KOPT-K1 (cell line): ENCODE measurements at regions not wholly inside any gene's neighbourhood (a gene's known extent, or its start where the extent isn't known, plus 50 kb on each side); places are given as distances from the start of the nearest gene placed in this dataset.

Source experiments
- H3K27ac ChIP-seq: fragments of 200-600 bp; sonication (generic); 2 replicates; pipeline ENCODE4 v1.5.1; 2016; ENCODE audit warnings: antibody characterized with exemption, mild to moderate bottlenecking, low read depth, low read length; ENCODE audit not compliant: poor library complexity, severe bottlenecking
- H3K36me3 ChIP-seq: fragments of 200-600 bp; sonication (generic); 2 replicates; pipeline ENCODE4 v1.5.1; 2017; ENCODE audit warnings: antibody characterized with exemption, mild to moderate bottlenecking, low read length, moderate library complexity; ENCODE audit not compliant: insufficient read depth
- H3K9me3 ChIP-seq: fragments of 200-600 bp; sonication (generic); 2 replicates; pipeline ENCODE4 v1.5.1; 2017; ENCODE audit warnings: antibody characterized with exemption, low read length, mild to moderate bottlenecking; ENCODE audit not compliant: insufficient read depth, poor library complexity, severe bottlenecking

GRCh38 chr11:76266286-76267100 lies 60.2 kb upstream of the WNT11 start:
- no peaks in the 10 kb centered on the region for H3K9me3 ChIP-seq
- no peak overlapping the region for H3K27ac ChIP-seq
- no peaks in the 10 kb centered on the region for H3K36me3 ChIP-seq

DNA sequence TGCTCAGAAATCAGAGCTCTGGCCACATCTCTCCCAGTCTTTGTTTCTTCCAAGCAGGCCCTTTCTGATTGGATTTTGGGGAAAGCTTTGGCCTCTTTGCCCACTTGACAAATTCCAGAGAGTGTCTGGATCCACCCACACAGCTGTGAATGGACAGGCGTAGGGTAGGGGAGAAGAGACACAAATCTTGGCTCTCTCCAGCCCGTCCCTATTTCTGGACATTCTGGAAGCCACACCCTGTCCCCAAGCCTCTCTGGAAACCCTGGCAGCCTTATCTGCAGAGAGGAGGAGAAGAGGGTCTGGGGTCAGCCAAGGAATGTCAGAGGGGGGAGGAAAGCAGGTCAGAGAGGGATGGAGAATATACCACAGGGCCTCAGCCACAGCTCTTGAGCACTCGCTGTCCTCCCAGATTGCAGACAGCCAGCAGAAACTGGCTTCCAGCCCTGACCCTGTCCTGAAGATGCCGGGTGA lies 59.5 kb upstream of the WNT11 start:
- H3K27ac ChIP-seq, result no peak overlapping the region

DNA sequence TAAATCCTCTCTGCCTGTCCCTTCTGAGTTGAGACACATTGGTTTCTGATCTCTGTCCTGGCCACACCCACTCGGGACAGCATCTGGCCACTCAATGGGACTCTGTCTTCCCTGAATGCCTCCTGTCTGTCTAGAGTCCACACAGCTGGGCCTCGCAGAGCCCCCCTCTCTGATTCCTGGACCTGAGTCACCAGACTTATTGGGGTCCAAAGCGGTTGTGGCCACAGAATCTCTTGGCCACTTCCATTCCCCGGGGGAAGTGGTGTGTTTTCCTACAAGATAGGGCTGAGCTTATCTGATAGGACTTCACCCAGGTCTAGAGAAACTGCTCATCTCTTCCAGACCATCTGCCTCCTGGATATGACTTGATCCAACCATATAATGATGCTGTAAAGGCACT lies 57.4 kb upstream of the WNT11 start:
- Histone ChIP-seq H3K27ac (no peak overlapping the region), H3K9me3 (no peaks in the 10 kb centered on the region), H3K36me3 (no peaks in the 10 kb centered on the region)

More for the DNA sequence above, 59.5 kb upstream of the WNT11 start:
- H3K36me3 ChIP-seq, result no peaks in the 10 kb centered on the region
- no peaks in the 10 kb centered on the region for H3K9me3 ChIP-seq

- H3K9me3 ChIP-seq, result no peaks in the 10 kb centered on the region
- no peak overlapping the region for H3K27ac ChIP-seq
- no peaks in the 10 kb centered on the region for H3K36me3 ChIP-seq
Measured at GRCh38 chr11:76263166-76263565, 56.9 kb upstream of the WNT11 start.

DNA sequence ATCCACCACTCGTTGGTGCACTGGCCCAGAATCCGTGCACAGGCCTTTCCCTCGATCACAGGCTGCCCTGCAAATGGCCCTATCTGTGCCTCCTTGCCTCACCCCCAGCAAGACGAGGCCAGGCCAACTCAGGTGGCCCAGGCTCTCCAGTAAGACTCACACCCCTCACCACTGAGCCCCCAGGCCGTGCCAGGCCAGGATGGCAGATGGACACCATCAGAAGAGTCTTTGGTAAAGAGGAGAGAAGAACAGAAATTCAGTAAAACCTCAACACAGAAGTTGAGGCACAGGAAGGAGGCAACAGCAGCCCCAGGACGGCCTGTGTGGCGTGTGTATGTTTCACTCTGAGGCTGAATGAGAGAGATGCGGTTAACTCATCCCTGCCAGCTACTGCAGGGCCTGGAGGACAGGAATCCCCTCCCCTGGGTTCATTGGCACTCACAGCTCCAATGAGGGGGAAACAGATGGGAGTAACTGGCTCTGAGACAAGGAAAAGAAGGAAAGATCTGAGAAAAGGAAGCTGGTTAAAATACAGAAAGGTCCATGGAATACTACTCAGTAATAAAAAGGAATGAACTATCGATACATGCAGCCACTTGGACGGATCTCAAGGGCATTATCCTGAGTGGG lies 54.1 kb upstream of the WNT11 start:
- Histone ChIP-seq H3K9me3 (no peaks in the 10 kb centered on the region), H3K36me3 (no peaks in the 10 kb centered on the region), H3K27ac (no peak overlapping the region)

- H3K9me3 ChIP-seq, result no peaks in the 10 kb centered on the region
- no peak overlapping the region for H3K27ac ChIP-seq
- H3K36me3 ChIP-seq, result no peaks in the 10 kb centered on the region
Measured at GRCh38 chr11:76259299-76259908, 53.1 kb upstream of the WNT11 start.

DNA sequence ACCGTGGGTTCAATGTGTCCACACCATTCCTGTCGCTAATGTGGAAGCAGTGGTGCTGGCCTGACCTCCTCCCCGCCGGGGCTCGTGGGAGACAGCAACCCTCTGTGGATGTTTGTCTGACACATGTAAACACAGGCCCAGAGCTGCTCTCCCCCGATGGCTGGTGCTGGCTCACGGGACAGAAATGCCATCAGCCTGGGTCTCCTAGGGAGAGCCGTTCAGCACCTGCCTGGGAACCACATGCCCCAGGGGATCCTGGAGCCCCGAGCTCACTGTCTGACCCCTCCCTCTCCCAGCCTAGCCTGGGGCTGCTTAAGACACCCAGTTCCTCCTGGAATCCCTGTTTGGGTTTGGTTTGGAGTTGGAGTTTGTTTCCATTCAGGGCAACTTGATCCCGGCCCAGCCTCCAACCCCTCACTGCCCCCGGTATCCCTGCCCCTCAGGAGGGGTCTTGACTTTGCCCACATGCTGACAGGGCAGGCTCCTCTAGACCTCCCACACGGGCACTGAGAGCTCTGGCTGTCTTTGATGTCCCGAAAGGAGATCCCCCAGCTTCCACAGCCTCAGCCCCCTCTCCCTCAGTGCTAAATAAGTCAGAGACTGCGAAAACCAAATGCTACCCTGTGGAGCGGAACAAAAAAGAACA lies 50.9 kb upstream of the WNT11 start:
- Histone ChIP-seq H3K36me3 (no peaks in the 10 kb centered on the region), H3K27ac (no peak overlapping the region), H3K9me3 (no peaks in the 10 kb centered on the region)

DNA sequence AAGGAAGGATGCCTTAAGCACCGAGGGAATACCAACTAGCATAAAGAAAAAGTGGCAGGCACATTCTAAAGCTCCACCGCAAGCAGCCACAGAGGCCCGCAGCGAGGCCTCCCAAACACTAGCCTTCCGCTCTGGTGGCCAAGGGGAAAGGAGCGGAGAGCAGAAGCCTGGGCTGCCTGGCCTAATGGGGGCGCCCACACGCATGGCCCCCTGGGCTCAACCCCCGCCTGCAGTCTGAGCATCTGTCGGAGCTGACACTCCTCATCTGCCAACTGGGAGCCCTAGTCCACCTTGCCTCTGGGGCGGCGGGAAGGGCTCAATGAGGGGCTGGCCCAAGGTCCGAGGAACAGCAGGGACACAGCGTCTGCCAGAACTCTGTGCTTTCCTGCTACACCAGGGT lies 50.1 kb upstream of the WNT11 start:
- H3K36me3 ChIP-seq, result no peaks in the 10 kb centered on the region
- no peak overlapping the region for H3K27ac ChIP-seq
- H3K9me3 ChIP-seq, result peaks cover 5% of the 10 kb centered on the region
